ENCODE measurements at regions not wholly inside any gene's neighbourhood (a gene's known extent, or its start where the extent isn't known, plus 50 kb on each side); places are given as distances from the start of the nearest gene placed in this dataset.

- DNase-seq: no peak
These were observed 127.5 kb downstream of the SS18 start for GRCh38 chr18:25962919-25963318.

DNA sequence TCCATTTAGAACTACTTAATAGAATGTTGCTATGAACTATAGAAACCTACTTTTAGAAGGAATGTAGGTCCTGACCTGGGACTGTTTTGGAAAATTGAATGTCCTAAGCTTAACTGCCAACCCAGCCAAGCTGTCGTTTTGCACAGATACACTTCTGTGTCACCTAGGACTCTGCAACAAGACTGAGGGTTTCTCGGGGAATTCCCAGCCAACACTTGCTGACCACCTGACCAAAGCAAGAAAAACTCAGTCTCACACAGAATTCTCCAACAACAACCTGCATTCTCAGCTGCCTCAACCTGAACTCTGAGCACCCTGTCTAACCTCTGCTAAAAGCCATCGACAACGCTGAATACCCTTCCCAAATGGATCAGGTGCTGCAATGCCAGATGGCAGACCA lies 128.2 kb downstream of the SS18 start:
- Histone ChIP-seq H3K9me3 (ENCODE audit: control insufficient read depth, low read length) (no peaks in the 10 kb centered on the region), H3K27me3 (replicated peaks; ENCODE audit: control insufficient read depth, insufficient read depth, low read length, poor library complexity, severe bottlenecking) (no peaks in the 10 kb centered on the region), H3K27ac (ENCODE audit: insufficient read depth, low read length, poor library complexity, severe bottlenecking) (no peak overlapping the region), H3K4me3 (ENCODE audit: insufficient read depth, low read depth, low read length, poor library complexity, severe bottlenecking) (no peak overlapping the region), H3K36me3 (ENCODE audit: control insufficient read depth, insufficient read depth, low read length) (no peaks in the 10 kb centered on the region), H3K4me1 (ENCODE audit: control insufficient read depth, insufficient read depth, low read length, poor library complexity, severe bottlenecking) (no peaks in the 10 kb centered on the region)
- no peak for DNase-seq

More at GRCh38 chr18:25962919-25963318, 127.5 kb downstream of the SS18 start:
- H3K4me3 ChIP-seq (ENCODE audit: insufficient read depth, low read depth, low read length, poor library complexity, severe bottlenecking): no peak overlapping the region
- H3K4me1 ChIP-seq (ENCODE audit: control insufficient read depth, insufficient read depth, low read length, poor library complexity, severe bottlenecking): no peaks in the 10 kb centered on the region
- no peak overlapping the region for H3K27ac ChIP-seq (ENCODE audit: insufficient read depth, low read length, poor library complexity, severe bottlenecking)
- H3K36me3 ChIP-seq (ENCODE audit: control insufficient read depth, insufficient read depth, low read length): no peaks in the 10 kb centered on the region
- no peaks in the 10 kb centered on the region for H3K27me3 ChIP-seq (replicated peaks; ENCODE audit: control insufficient read depth, insufficient read depth, low read length, poor library complexity, severe bottlenecking)
- no peaks in the 10 kb centered on the region for H3K9me3 ChIP-seq (ENCODE audit: control insufficient read depth, low read length)

- H3K27me3 ChIP-seq (replicated peaks; ENCODE audit: control insufficient read depth, insufficient read depth, low read length, poor library complexity, severe bottlenecking): no peaks in the 10 kb centered on the region
- no peaks in the 10 kb centered on the region for H3K36me3 ChIP-seq (ENCODE audit: control insufficient read depth, insufficient read depth, low read length)
- no peak for DNase-seq
- no peak overlapping the region for H3K4me3 ChIP-seq (ENCODE audit: insufficient read depth, low read depth, low read length, poor library complexity, severe bottlenecking)
- H3K27ac ChIP-seq (ENCODE audit: insufficient read depth, low read length, poor library complexity, severe bottlenecking): no peak overlapping the region
- H3K9me3 ChIP-seq (ENCODE audit: control insufficient read depth, low read length): no peaks in the 10 kb centered on the region
- H3K4me1 ChIP-seq (ENCODE audit: control insufficient read depth, insufficient read depth, low read length, poor library complexity, severe bottlenecking): no peaks in the 10 kb centered on the region
These were observed 133.4 kb downstream of the SS18 start for GRCh38 chr18:25957017-25957416.

- DNase-seq: no peak
- H3K27ac ChIP-seq (ENCODE audit: insufficient read depth, low read length, poor library complexity, severe bottlenecking): no peak overlapping the region
- no peaks in the 10 kb centered on the region for H3K27me3 ChIP-seq (replicated peaks; ENCODE audit: control insufficient read depth, insufficient read depth, low read length, poor library complexity, severe bottlenecking)
- H3K4me1 ChIP-seq (ENCODE audit: control insufficient read depth, insufficient read depth, low read length, poor library complexity, severe bottlenecking): no peaks in the 10 kb centered on the region
- no peaks in the 10 kb centered on the region for H3K36me3 ChIP-seq (ENCODE audit: control insufficient read depth, insufficient read depth, low read length)
- no peaks in the 10 kb centered on the region for H3K9me3 ChIP-seq (ENCODE audit: control insufficient read depth, low read length)
- no peak overlapping the region for H3K4me3 ChIP-seq (ENCODE audit: insufficient read depth, low read depth, low read length, poor library complexity, severe bottlenecking)
These were observed 137.3 kb downstream of the SS18 start for GRCh38 chr18:25953111-25953510.

DNA sequence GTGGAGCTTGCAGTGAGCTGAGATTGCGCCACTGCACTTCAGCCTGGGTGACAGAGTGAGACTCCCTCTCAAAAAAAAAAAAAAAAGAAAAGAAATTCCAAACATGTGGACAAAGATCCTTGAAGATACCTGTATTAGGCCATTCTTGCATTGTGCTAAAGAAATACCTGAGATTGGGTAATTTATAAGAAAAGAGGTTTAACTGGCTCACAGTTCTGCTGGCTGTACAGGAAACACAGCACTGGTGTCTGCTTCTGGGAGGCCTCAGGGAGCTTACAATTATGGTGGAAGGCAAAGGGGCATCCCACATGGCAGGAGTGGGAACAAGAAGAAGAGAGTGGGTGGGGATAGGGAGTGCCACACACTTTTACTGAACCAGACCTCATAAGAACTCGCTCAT lies 140.1 kb downstream of the SS18 start:
- no peaks in the 10 kb centered on the region for H3K27me3 ChIP-seq (replicated peaks; ENCODE audit: control insufficient read depth, insufficient read depth, low read length, poor library complexity, severe bottlenecking)
- H3K36me3 ChIP-seq (ENCODE audit: control insufficient read depth, insufficient read depth, low read length): no peaks in the 10 kb centered on the region
- H3K9me3 ChIP-seq (ENCODE audit: control insufficient read depth, low read length): no peaks in the 10 kb centered on the region
- no peak for DNase-seq
- H3K4me1 ChIP-seq (ENCODE audit: control insufficient read depth, insufficient read depth, low read length, poor library complexity, severe bottlenecking): no peaks in the 10 kb centered on the region
- H3K27ac ChIP-seq (ENCODE audit: insufficient read depth, low read length, poor library complexity, severe bottlenecking): no peak overlapping the region
- no peak overlapping the region for H3K4me3 ChIP-seq (ENCODE audit: insufficient read depth, low read depth, low read length, poor library complexity, severe bottlenecking)

DNA sequence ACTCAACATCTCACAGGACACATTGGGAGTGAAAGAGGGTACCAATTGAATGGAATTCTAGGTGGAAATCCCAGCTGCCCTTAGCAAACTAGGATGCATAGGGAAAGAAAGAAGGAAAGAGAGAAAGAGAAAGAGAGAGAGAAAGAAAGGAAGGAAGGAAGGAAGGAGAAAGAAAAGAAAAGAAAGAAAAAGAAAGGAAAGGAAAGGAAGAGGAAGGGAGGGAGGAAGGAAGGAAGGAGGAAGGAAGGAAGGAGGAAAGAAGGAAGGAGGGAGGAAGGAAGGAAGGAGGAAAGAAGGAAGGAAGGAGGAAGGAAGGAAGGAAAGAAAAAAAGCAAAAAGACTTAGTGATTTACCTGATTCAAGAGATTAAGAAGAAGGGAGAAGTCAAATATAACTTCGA lies 143.9 kb downstream of the SS18 start:
- no peak for DNase-seq
- Histone ChIP-seq H3K27ac (ENCODE audit: insufficient read depth, low read length, poor library complexity, severe bottlenecking) (no peak overlapping the region), H3K4me3 (ENCODE audit: insufficient read depth, low read depth, low read length, poor library complexity, severe bottlenecking) (no peak overlapping the region), H3K36me3 (ENCODE audit: control insufficient read depth, insufficient read depth, low read length) (no peaks in the 10 kb centered on the region), H3K4me1 (ENCODE audit: control insufficient read depth, insufficient read depth, low read length, poor library complexity, severe bottlenecking) (no peaks in the 10 kb centered on the region), H3K27me3 (replicated peaks; ENCODE audit: control insufficient read depth, insufficient read depth, low read length, poor library complexity, severe bottlenecking) (no peaks in the 10 kb centered on the region), H3K9me3 (ENCODE audit: control insufficient read depth, low read length) (no peaks in the 10 kb centered on the region)

- H3K9me3 ChIP-seq (ENCODE audit: control insufficient read depth, low read length): no peaks in the 10 kb centered on the region
- H3K4me3 ChIP-seq (ENCODE audit: insufficient read depth, low read depth, low read length, poor library complexity, severe bottlenecking): no peak overlapping the region
- no peaks in the 10 kb centered on the region for H3K4me1 ChIP-seq (ENCODE audit: control insufficient read depth, insufficient read depth, low read length, poor library complexity, severe bottlenecking)
- H3K27ac ChIP-seq (ENCODE audit: insufficient read depth, low read length, poor library complexity, severe bottlenecking): no peak overlapping the region
- no peaks in the 10 kb centered on the region for H3K27me3 ChIP-seq (replicated peaks; ENCODE audit: control insufficient read depth, insufficient read depth, low read length, poor library complexity, severe bottlenecking)
- no peak for DNase-seq
- no peaks in the 10 kb centered on the region for H3K36me3 ChIP-seq (ENCODE audit: control insufficient read depth, insufficient read depth, low read length)
These were observed 155.1 kb downstream of the SS18 start for GRCh38 chr18:25935356-25935755.

GRCh38 chr18:25931126-25931525 lies 159.3 kb downstream of the SS18 start:
- H3K4me1 ChIP-seq (ENCODE audit: control insufficient read depth, insufficient read depth, low read length, poor library complexity, severe bottlenecking): no peaks in the 10 kb centered on the region
- no peaks in the 10 kb centered on the region for H3K9me3 ChIP-seq (ENCODE audit: control insufficient read depth, low read length)
- H3K27me3 ChIP-seq (replicated peaks; ENCODE audit: control insufficient read depth, insufficient read depth, low read length, poor library complexity, severe bottlenecking): no peaks in the 10 kb centered on the region
- no peak overlapping the region for H3K27ac ChIP-seq (ENCODE audit: insufficient read depth, low read length, poor library complexity, severe bottlenecking)
- no peaks in the 10 kb centered on the region for H3K36me3 ChIP-seq (ENCODE audit: control insufficient read depth, insufficient read depth, low read length)
- H3K4me3 ChIP-seq (ENCODE audit: insufficient read depth, low read depth, low read length, poor library complexity, severe bottlenecking): no peak overlapping the region
- no peak for DNase-seq

DNA sequence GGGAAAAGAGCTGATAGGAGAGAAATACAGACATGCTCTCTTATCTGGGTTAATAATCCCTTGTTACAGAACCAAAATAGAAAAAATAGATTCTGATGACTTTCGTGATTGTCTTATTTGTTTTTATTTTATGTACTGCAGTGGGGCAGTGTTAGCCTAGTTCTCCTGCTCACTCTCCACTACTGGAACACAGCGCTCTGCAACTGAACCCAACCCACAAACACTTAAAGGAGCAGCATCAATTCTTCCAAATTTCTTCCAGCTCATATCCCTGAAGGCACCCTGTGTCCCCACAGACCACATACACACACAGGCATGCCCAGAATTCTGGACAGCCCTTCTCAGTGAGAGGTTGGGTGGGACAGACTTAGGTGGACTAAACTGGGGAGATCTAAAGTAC lies 160.6 kb downstream of the SS18 start:
- Histone ChIP-seq H3K4me3 (ENCODE audit: insufficient read depth, low read depth, low read length, poor library complexity, severe bottlenecking) (no peak overlapping the region), H3K36me3 (ENCODE audit: control insufficient read depth, insufficient read depth, low read length) (no peaks in the 10 kb centered on the region), H3K27me3 (replicated peaks; ENCODE audit: control insufficient read depth, insufficient read depth, low read length, poor library complexity, severe bottlenecking) (no peaks in the 10 kb centered on the region), H3K27ac (ENCODE audit: insufficient read depth, low read length, poor library complexity, severe bottlenecking) (no peak overlapping the region), H3K4me1 (ENCODE audit: control insufficient read depth, insufficient read depth, low read length, poor library complexity, severe bottlenecking) (no peaks in the 10 kb centered on the region), H3K9me3 (ENCODE audit: control insufficient read depth, low read length) (no peaks in the 10 kb centered on the region)
- no peak for DNase-seq

DNA sequence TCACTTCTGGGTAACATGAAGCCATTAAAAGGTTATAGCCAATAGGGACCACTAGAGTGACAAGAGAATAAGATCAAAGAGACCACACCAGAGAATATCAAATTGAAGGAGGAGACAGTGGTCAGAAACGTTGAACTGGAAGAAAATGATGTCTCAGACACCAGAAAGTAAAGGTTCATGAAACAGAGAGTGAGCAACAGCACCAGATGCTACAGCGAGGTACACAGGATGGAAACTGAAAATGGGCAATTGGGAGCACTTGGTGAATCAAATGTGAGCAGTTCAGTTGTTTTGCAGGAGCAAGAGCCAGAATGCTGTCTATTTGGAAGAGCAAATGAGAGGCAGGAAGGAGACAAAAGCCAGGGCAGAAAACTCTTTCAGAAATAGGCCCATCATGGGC lies 162.6 kb downstream of the SS18 start:
- no peaks in the 10 kb centered on the region for H3K9me3 ChIP-seq (ENCODE audit: control insufficient read depth, low read length)
- DNase-seq: no peak
- H3K4me3 ChIP-seq (ENCODE audit: insufficient read depth, low read depth, low read length, poor library complexity, severe bottlenecking): no peak overlapping the region
- no peak overlapping the region for H3K27ac ChIP-seq (ENCODE audit: insufficient read depth, low read length, poor library complexity, severe bottlenecking)
- H3K4me1 ChIP-seq (ENCODE audit: control insufficient read depth, insufficient read depth, low read length, poor library complexity, severe bottlenecking): no peaks in the 10 kb centered on the region
- H3K27me3 ChIP-seq (replicated peaks; ENCODE audit: control insufficient read depth, insufficient read depth, low read length, poor library complexity, severe bottlenecking): no peaks in the 10 kb centered on the region
- no peaks in the 10 kb centered on the region for H3K36me3 ChIP-seq (ENCODE audit: control insufficient read depth, insufficient read depth, low read length)

- DNase-seq: no peak
These were observed 167.2 kb downstream of the SS18 start for GRCh38 chr18:25923193-25923592.

More at GRCh38 chr18:25923193-25923592, 167.2 kb downstream of the SS18 start:
- Histone ChIP-seq H3K9me3 (ENCODE audit: control insufficient read depth, low read length) (no peaks in the 10 kb centered on the region), H3K4me1 (ENCODE audit: control insufficient read depth, insufficient read depth, low read length, poor library complexity, severe bottlenecking) (no peaks in the 10 kb centered on the region), H3K36me3 (ENCODE audit: control insufficient read depth, insufficient read depth, low read length) (no peaks in the 10 kb centered on the region), H3K27me3 (replicated peaks; ENCODE audit: control insufficient read depth, insufficient read depth, low read length, poor library complexity, severe bottlenecking) (no peaks in the 10 kb centered on the region), H3K27ac (ENCODE audit: insufficient read depth, low read length, poor library complexity, severe bottlenecking) (no peak overlapping the region), H3K4me3 (ENCODE audit: insufficient read depth, low read depth, low read length, poor library complexity, severe bottlenecking) (no peak overlapping the region)
